Muscle of arm (tissue), 1 donor: ENCODE measurements at regions not wholly inside any gene's neighbourhood (a gene's known extent, or its start where the extent isn't known, plus 50 kb on each side); places are given as distances from the start of the nearest gene placed in this dataset.
"Not testable (repeated sequence)": the region's sequence is repeated elsewhere in the genome, so short reads cannot be mapped to it uniquely, and the experiment has no call there.

Source experiments
- DNase-seq: peaks from one replicate; pipeline ENCODE4 v3.0.0-alpha.2; 2013

GRCh38 chr4:132094017-132094416, 1055.1 kb upstream of the PCDH10 start:
- DNase-seq = no peak

- peak; percentile 2 for DNase-seq
Observed at GRCh38 chr4:132097041-132097440, 1052.1 kb upstream of the PCDH10 start.

- no peak for DNase-seq
Observed at GRCh38 chr4:132101526-132101925, 1047.6 kb upstream of the PCDH10 start.

- DNase-seq = no peak
Observed at GRCh38 chr4:132108784-132109183, 1040.3 kb upstream of the PCDH10 start.

GRCh38 chr4:132114885-132115284, 1034.2 kb upstream of the PCDH10 start:
- no peak for DNase-seq

- not testable (repeated sequence) for DNase-seq
Observed at GRCh38 chr4:132122741-132123140, 1026.4 kb upstream of the PCDH10 start.

GRCh38 chr4:132123870-132124623, 1025.0 kb upstream of the PCDH10 start:
- no peak for DNase-seq

- DNase-seq = no peak
Observed at GRCh38 chr4:132124624-132124974, 1024.5 kb upstream of the PCDH10 start.

- no peak for DNase-seq
Observed at GRCh38 chr4:132125131-132125530, 1024.0 kb upstream of the PCDH10 start.

GRCh38 chr4:132132433-132132832, 1016.7 kb upstream of the PCDH10 start:
- no peak for DNase-seq

- DNase-seq = no peak
Observed at GRCh38 chr4:132169660-132170059, 979.4 kb upstream of the PCDH10 start.

- no peak for DNase-seq
Observed at GRCh38 chr4:132180020-132180427, 969.1 kb upstream of the PCDH10 start.

- peak; percentile 8 for DNase-seq
Observed at GRCh38 chr4:132195176-132195575, 953.9 kb upstream of the PCDH10 start.

- DNase-seq = no peak
Observed at GRCh38 chr4:132203618-132204017, 945.5 kb upstream of the PCDH10 start.

GRCh38 chr4:132214519-132214918, 934.6 kb upstream of the PCDH10 start:
- DNase-seq = no peak

- DNase-seq = no peak
Observed at GRCh38 chr4:132218406-132218805, 930.7 kb upstream of the PCDH10 start.

GRCh38 chr4:132227151-132227856, 921.8 kb upstream of the PCDH10 start:
- DNase-seq = no peak

GRCh38 chr4:132227857-132228165, 921.3 kb upstream of the PCDH10 start:
- not testable (repeated sequence) for DNase-seq

- DNase-seq = no peak
Observed at GRCh38 chr4:132228676-132229075, 920.4 kb upstream of the PCDH10 start.

GRCh38 chr4:132230025-132230424, 919.1 kb upstream of the PCDH10 start:
- no peak for DNase-seq

GRCh38 chr4:132238697-132239096, 910.4 kb upstream of the PCDH10 start:
- DNase-seq = no peak

GRCh38 chr4:132240081-132240480, 909.0 kb upstream of the PCDH10 start:
- no peak for DNase-seq

GRCh38 chr4:132245319-132245718, 903.8 kb upstream of the PCDH10 start:
- no peak for DNase-seq

GRCh38 chr4:132264176-132264575, 884.9 kb upstream of the PCDH10 start:
- DNase-seq = no peak
